Liver (tissue), 3 donors: ENCODE measurements at regions not wholly inside any gene's neighbourhood (a gene's known extent, or its start where the extent isn't known, plus 50 kb on each side); places are given as distances from the start of the nearest gene placed in this dataset.

Source experiments
- ATF3 ChIP-seq: IDR thresholded peaks from 2 replicates; pipeline ENCODE4 v1.6.1; 2016; ENCODE audit warnings: antibody characterized with exemption
- CTCF ChIP-seq: fragments of 150-350 bp; IDR thresholded peaks from 2 replicates; pipeline ENCODE4 v1.5.1; 2017; ENCODE audit warnings: improper control_type of control experiment, low read depth, low read length; ENCODE audit not compliant: missing input control
- FOXA1 ChIP-seq: IDR thresholded peaks from 2 replicates; pipeline ENCODE4 v1.6.1; 2016; ENCODE audit warnings: antibody characterized with exemption
- GABPA ChIP-seq, 2 donors: IDR thresholded peaks in 1 of 2; conservative IDR thresholded peaks in 1 of 2; 2 replicates each; pipeline ENCODE4 v1.6.1; 2016; ENCODE audit warnings: antibody characterized with exemption in 2 of 2, mild to moderate bottlenecking in 1 of 2, moderate library complexity in 1 of 2
- JUND ChIP-seq, 2 donors: IDR thresholded peaks; 2 replicates each; pipeline ENCODE4 v1.6.1; 2016; ENCODE audit warnings: antibody characterized with exemption in 2 of 2
- MAX ChIP-seq: IDR thresholded peaks from 2 replicates; pipeline ENCODE4 v1.6.1; 2016; ENCODE audit warnings: antibody characterized with exemption
- NR2F2 ChIP-seq: IDR thresholded peaks from 2 replicates; pipeline ENCODE4 v1.6.1; 2016; ENCODE audit warnings: antibody characterized with exemption
- RAD21 ChIP-seq, 2 donors: IDR thresholded peaks; 2 replicates each; pipeline ENCODE4 v1.6.1; 2016; ENCODE audit warnings: antibody characterized with exemption in 2 of 2, mild to moderate bottlenecking in 2 of 2
- RXRA ChIP-seq, 2 donors: IDR thresholded peaks; 2 replicates each; pipeline ENCODE4 v1.6.1; 2017 to 2018; ENCODE audit warnings: antibody characterized with exemption in 2 of 2, mild to moderate bottlenecking in 1 of 2
- SP1 ChIP-seq: IDR thresholded peaks from 2 replicates; pipeline ENCODE4 v1.6.1; 2018; ENCODE audit warnings: antibody characterized with exemption, mild to moderate bottlenecking
- TAF1 ChIP-seq: conservative IDR thresholded peaks from 2 replicates; pipeline ENCODE4 v1.6.1; 2016; ENCODE audit warnings: antibody characterized with exemption, mild to moderate bottlenecking
- YY1 ChIP-seq: IDR thresholded peaks from 2 replicates; pipeline ENCODE4 v1.6.1; 2016; ENCODE audit warnings: antibody characterized with exemption, mild to moderate bottlenecking
- ZBTB33 ChIP-seq: IDR thresholded peaks from 2 replicates; pipeline ENCODE4 v1.6.1; 2016; ENCODE audit warnings: antibody characterized with exemption
- TF ChIP-seq, protein P1 (sequence below): IDR thresholded peaks from 2 replicates; pipeline ENCODE4 v1.6.1; 2016; ENCODE audit warnings: antibody characterized with exemption, mild to moderate bottlenecking
- donor health status: healthy.
- donor health status: healthy.

GRCh38 chr4:30870513-30870912 lies 150.3 kb downstream of the PCDH7 start:
- TF ChIP-seq ATF3: no peak
- no peak for TF ChIP-seq ZBTB33
- no peak for TF ChIP-seq CTCF
- no peak for TF ChIP-seq MAX
- no peak for TF ChIP-seq SP1
- no peak for TF ChIP-seq TAF1
- TF ChIP-seq RAD21 (IDR thresholded peaks at IDR 0.05): no peak
- no peak for TF ChIP-seq NR2F2
- no peak for TF ChIP-seq GABPA (IDR thresholded peaks at IDR 0.05 in 1 of 2, conservative IDR thresholded peaks at IDR 0.05 in 1 of 2)
- no peak for TF ChIP-seq YY1
- TF ChIP-seq JUND (IDR thresholded peaks at IDR 0.05): no peak
- no peak for TF ChIP-seq FOXA1
- TF ChIP-seq RXRA (IDR thresholded peaks at IDR 0.05): no peak
- TF ChIP-seq, protein P1, sequence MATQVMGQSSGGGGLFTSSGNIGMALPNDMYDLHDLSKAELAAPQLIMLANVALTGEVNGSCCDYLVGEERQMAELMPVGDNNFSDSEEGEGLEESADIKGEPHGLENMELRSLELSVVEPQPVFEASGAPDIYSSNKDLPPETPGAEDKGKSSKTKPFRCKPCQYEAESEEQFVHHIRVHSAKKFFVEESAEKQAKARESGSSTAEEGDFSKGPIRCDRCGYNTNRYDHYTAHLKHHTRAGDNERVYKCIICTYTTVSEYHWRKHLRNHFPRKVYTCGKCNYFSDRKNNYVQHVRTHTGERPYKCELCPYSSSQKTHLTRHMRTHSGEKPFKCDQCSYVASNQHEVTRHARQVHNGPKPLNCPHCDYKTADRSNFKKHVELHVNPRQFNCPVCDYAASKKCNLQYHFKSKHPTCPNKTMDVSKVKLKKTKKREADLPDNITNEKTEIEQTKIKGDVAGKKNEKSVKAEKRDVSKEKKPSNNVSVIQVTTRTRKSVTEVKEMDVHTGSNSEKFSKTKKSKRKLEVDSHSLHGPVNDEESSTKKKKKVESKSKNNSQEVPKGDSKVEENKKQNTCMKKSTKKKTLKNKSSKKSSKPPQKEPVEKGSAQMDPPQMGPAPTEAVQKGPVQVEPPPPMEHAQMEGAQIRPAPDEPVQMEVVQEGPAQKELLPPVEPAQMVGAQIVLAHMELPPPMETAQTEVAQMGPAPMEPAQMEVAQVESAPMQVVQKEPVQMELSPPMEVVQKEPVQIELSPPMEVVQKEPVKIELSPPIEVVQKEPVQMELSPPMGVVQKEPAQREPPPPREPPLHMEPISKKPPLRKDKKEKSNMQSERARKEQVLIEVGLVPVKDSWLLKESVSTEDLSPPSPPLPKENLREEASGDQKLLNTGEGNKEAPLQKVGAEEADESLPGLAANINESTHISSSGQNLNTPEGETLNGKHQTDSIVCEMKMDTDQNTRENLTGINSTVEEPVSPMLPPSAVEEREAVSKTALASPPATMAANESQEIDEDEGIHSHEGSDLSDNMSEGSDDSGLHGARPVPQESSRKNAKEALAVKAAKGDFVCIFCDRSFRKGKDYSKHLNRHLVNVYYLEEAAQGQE: no peak
